ENCODE measurements at regions not wholly inside any gene's neighbourhood (a gene's known extent, or its start where the extent isn't known, plus 50 kb on each side); places are given as distances from the start of the nearest gene placed in this dataset.

GRCh38 chr3:75327453-75327852 is 336.7 kb upstream of the FRG2C start:
- TF ChIP-seq CTCF (conservative IDR thresholded peaks at IDR 0.05; ENCODE audit: low read length), result no peak
- no peak for TF ChIP-seq EZH2phosphoT487 (IDR thresholded peaks at IDR 0.05; ENCODE audit: borderline replicate concordance, low read depth, low read length)
